Fibroblast of the aortic adventitia (primary cell): ENCODE measurements at regions not wholly inside any gene's neighbourhood (a gene's known extent, or its start where the extent isn't known, plus 50 kb on each side); places are given as distances from the start of the nearest gene placed in this dataset.
"Not testable (repeated sequence)": the region's sequence is repeated elsewhere in the genome, so short reads cannot be mapped to it uniquely, and the experiment has no call there.

Experiments used
- DNase-seq: peaks from one replicate; pipeline ENCODE4 v3.0.0-alpha.2; 2010; ENCODE audit warnings: low read depth
- H3K4me3 ChIP-seq: 2 replicates; pipeline ENCODE4 v1.5.1; 2011; ENCODE audit warnings: low read depth, mild to moderate bottlenecking, control low read depth, low read length, moderate library complexity
- TF ChIP-seq, protein P1 (sequence below): IDR thresholded peaks from 2 replicates; pipeline ENCODE4 v1.5.1; 2011; ENCODE audit warnings: mild to moderate bottlenecking, low read length, control low read depth, inconsistent platforms; ENCODE audit not compliant: insufficient read depth

DNA sequence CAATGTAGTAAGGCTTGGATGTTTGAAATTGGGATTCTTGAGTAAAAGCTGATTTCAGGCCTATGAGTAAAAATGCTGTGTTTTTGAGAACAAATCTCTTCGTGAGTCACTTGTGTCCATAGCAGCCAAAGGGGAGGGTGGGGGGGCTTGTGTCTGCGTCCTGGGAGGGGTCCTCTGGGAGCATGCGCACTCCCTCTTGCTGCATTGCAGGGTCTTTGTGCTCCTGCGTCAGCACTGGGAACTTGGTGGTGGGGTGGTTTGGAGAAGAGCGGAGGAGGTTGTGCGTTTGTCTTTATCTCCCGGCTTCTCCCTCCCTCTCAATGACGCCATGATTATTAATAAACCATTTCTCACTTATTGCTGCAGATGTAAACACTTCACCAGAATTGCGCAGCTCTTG, 75.9 kb upstream of the NDN start:
- no peak overlapping the region for H3K4me3 ChIP-seq
- DNase-seq: no peak
- TF ChIP-seq, protein P1, sequence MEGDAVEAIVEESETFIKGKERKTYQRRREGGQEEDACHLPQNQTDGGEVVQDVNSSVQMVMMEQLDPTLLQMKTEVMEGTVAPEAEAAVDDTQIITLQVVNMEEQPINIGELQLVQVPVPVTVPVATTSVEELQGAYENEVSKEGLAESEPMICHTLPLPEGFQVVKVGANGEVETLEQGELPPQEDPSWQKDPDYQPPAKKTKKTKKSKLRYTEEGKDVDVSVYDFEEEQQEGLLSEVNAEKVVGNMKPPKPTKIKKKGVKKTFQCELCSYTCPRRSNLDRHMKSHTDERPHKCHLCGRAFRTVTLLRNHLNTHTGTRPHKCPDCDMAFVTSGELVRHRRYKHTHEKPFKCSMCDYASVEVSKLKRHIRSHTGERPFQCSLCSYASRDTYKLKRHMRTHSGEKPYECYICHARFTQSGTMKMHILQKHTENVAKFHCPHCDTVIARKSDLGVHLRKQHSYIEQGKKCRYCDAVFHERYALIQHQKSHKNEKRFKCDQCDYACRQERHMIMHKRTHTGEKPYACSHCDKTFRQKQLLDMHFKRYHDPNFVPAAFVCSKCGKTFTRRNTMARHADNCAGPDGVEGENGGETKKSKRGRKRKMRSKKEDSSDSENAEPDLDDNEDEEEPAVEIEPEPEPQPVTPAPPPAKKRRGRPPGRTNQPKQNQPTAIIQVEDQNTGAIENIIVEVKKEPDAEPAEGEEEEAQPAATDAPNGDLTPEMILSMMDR: no peak

DNA sequence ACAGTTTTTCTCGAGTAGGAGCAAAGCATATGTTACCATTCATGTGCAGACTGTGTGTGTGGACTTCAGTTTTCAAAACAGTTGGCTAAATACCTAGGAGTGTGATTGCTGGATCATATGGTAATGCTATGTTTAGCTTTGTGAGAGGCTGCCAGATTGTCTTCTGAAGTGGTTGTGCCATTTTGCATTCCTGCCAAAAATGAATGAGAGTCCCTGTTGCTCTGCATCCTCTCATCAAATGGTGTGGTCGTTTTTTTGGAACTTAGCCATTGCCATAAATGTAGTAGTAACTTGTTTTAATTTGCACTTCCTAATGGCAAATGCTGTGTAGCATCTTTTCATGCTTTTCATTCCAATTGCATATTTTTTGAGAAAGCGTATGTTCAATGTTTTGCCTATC, 77.2 kb upstream of the NDN start:
- H3K4me3 ChIP-seq: no peak overlapping the region
- TF ChIP-seq, protein P1: no peak
- DNase-seq: no peak

DNA sequence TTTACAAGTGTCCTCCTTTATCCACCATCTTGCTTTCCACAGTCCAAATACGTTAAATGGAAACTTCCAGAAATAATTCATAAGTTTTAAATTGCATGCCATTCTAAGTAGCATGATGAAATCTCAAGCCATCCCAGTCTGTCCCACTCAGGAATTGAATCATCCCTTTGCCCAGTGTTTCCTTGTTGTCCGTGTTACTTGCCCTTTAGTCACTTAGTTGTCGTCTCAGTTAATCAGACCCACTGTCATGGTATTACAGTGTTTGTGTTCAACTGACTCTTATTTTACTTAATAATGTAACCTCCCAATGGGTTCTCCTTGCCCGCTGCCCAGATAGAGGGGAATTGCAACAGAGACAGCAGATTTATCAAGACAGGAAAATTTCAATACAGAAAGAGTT, 77.6 kb upstream of the NDN start:
- no peak for DNase-seq
- H3K4me3 ChIP-seq: no peak overlapping the region
- TF ChIP-seq, protein P1: no peak

DNA sequence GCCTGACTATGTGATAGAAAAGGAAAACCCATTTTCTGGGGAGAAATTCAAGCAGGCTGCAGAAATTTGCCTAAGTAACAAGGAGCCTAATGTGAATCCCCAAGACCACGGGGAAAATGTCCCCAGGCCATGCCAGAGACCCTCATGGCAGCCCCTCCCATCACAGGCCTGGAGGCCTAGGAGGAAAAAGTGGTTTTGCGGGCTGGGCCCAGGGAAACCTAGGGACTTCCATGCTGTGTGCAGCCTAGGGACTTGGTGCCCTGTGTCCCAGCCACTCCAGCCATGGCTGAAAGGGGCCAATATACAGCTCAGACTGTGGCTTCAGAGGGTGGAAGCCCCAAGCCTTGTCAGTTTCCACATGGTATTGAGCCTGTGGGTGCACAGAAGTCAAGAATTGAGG, 79.7 kb upstream of the NDN start:
- not testable (repeated sequence) for DNase-seq, H3K4me3 ChIP-seq

GRCh38 chr15:23773093-23773492, 86.0 kb upstream of the NDN start:
- DNase-seq: no peak
- TF ChIP-seq, protein P1: no peak
- H3K4me3 ChIP-seq: no peak overlapping the region

GRCh38 chr15:23787346-23788105, 100.4 kb upstream of the NDN start:
- DNase-seq: no peak
- TF ChIP-seq, protein P1: no peak
- no peak overlapping the region for H3K4me3 ChIP-seq

DNA sequence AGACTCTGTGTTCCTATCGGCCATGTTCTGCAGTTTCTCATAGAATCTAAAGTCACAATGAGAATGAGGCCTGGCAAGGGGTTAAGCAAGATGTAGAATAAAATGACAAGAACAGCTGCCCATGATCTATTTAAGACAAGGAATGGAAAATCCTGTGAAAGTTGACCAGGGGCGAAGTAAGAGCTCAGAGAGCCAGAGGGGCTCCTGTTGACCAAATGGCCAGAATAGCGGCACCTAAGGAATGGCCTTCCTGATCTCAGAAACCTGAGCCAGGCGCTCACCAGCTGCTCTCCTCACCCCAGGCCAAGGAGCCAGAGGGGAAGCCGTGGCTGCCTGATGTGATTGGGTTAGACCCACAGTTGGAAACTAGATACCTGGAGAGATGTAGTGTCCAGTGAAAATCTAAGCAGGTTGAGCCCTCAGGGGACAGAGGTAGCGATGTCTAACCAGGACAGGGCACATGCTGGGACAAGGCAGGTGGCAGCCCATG, 106.1 kb upstream of the NDN start:
- H3K4me3 ChIP-seq: no peak overlapping the region
- no peak for DNase-seq
- TF ChIP-seq, protein P1: no peak
